ENCODE measurements at regions not wholly inside any gene's neighbourhood (a gene's known extent, or its start where the extent isn't known, plus 50 kb on each side); places are given as distances from the start of the nearest gene placed in this dataset.

GRCh38 chr7:19834566-19834965 lies 61.1 kb upstream of the TMEM196 start:
- DNase-seq = no peak

- DNase-seq = no peak
Observed at GRCh38 chr7:19830604-19831003, 57.2 kb upstream of the TMEM196 start.

Data from islet precursor cell (in vitro differentiated cells).